ENCODE measurements at regions not wholly inside any gene's neighbourhood (a gene's known extent, or its start where the extent isn't known, plus 50 kb on each side); places are given as distances from the start of the nearest gene placed in this dataset.

GRCh38 chr20:11469795-11470435 lies 447.8 kb upstream of the BTBD3 start:
- Histone ChIP-seq H3K27me3 (ENCODE audit: control insufficient read depth, insufficient read depth, low read length) (no peaks in the 10 kb centered on the region), H3K9me3 (ENCODE audit: control insufficient read depth, insufficient read depth, low read depth, low read length) (no peaks in the 10 kb centered on the region), H3K4me3 (ENCODE audit: low read depth in 2 of 2, low read length in 2 of 2) (no peak overlapping the region), H3K36me3 (ENCODE audit: control insufficient read depth, insufficient read depth, low read length) (no peaks in the 10 kb centered on the region), H3K27ac (ENCODE audit: low read length) (no peak overlapping the region), H3K4me1 (ENCODE audit: control insufficient read depth, insufficient read depth, low read length) (no peaks in the 10 kb centered on the region)
- no TSS peak for BruUV-seq (replicated peaks)
- TF ChIP-seq TCF7L2 (IDR thresholded peaks at IDR 0.05; ENCODE audit: low read depth, low read length) (no peak), SIN3A (IDR thresholded peaks at IDR 0.05; ENCODE audit: borderline replicate concordance, insufficient read depth, low read depth, low read length) (no peak), POLR2AphosphoS5 (IDR thresholded peaks at IDR 0.05; ENCODE audit: low read depth, low read length) (no peak), CTCF (IDR thresholded peaks at IDR 0.05) (no peak), REST (IDR thresholded peaks at IDR 0.05; ENCODE audit: insufficient read depth in 1 of 2, low read depth in 2 of 2, low read length in 1 of 2) (no peak)
- intact Hi-C loops (cut with micrococcal nuclease; ENCODE audit: unreplicated experiment): no loop called here
- in situ Hi-C loops (cut with HindIII; ENCODE audit: low pct_unique_long_range_greater_than_20kb, low sequenced_read_pairs): no loop called here
- CTCF ChIA-PET: no interaction called here
- POLR2A ChIA-PET: no interaction called here
- ATAC-seq (no peak), DNase-seq (ENCODE audit: low read depth, low spot score) (no peak)

GRCh38 chr20:11473983-11474382 lies 443.7 kb upstream of the BTBD3 start:
- no peak for DNase-seq (ENCODE audit: low read depth, low spot score)
- no TSS peak for BruUV-seq (replicated peaks)
- Histone ChIP-seq H3K9me3 (ENCODE audit: control insufficient read depth, insufficient read depth, low read depth, low read length) (no peaks in the 10 kb centered on the region; the same call in 1 of the 2 replicates), H3K4me3 (ENCODE audit: low read depth in 2 of 2, low read length in 2 of 2) (no peak overlapping the region), H3K27ac (ENCODE audit: low read length) (no peak overlapping the region), H3K36me3 (ENCODE audit: control insufficient read depth, insufficient read depth, low read length) (no peaks in the 10 kb centered on the region), H3K4me1 (ENCODE audit: control insufficient read depth, insufficient read depth, low read length) (no peaks in the 10 kb centered on the region), H3K27me3 (ENCODE audit: control insufficient read depth, insufficient read depth, low read length) (no peaks in the 10 kb centered on the region)
- ATAC-seq: no peak
- ChIA-PET CTCF (no interaction called here), POLR2A (no interaction called here)
- TF ChIP-seq CTCF (IDR thresholded peaks at IDR 0.05) (no peak), SIN3A (IDR thresholded peaks at IDR 0.05; ENCODE audit: borderline replicate concordance, insufficient read depth, low read depth, low read length) (no peak), REST (IDR thresholded peaks at IDR 0.05; ENCODE audit: insufficient read depth in 1 of 2, low read depth in 2 of 2, low read length in 1 of 2) (no peak), POLR2AphosphoS5 (IDR thresholded peaks at IDR 0.05; ENCODE audit: low read depth, low read length) (no peak), TCF7L2 (IDR thresholded peaks at IDR 0.05; ENCODE audit: low read depth, low read length) (no peak)
- in situ Hi-C loops (cut with HindIII; ENCODE audit: low pct_unique_long_range_greater_than_20kb, low sequenced_read_pairs): no loop called here
- intact Hi-C loops (cut with micrococcal nuclease; ENCODE audit: unreplicated experiment): no loop called here

All from Panc1 (cell line).